GM19324 (cell line): ENCODE measurements at regions not wholly inside any gene's neighbourhood (a gene's known extent, or its start where the extent isn't known, plus 50 kb on each side); places are given as distances from the start of the nearest gene placed in this dataset.

ENCODE experiments used
- ATAC-seq: cut with Tn5 transposase; IDR thresholded peaks from one replicate; pipeline ENCODE4 v1.9.1; 2021; ENCODE audit warnings: mild to moderate bottlenecking, moderate library complexity; ENCODE audit not compliant: unreplicated experiment, low FRiP score

DNA sequence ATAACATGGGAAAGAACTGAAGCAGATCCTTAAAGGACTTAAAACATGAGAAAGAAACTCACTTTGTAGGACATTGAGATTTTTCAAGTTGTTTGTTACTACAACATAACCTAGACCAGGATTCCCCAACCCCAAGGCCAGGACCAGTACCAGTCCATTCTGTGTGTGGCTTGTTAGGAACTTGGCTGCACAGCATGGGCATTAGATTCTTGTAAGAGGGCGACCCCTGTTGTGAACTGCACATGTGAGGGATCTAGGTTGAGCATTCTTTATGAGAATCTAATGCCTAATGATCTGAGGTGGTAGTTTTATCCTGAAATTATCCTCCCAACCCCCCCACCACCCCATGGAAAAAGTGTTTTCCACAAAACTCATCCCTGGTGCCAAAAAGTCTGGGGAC, 566.1 kb downstream of the KCTD8 start:
- no peak for ATAC-seq

DNA sequence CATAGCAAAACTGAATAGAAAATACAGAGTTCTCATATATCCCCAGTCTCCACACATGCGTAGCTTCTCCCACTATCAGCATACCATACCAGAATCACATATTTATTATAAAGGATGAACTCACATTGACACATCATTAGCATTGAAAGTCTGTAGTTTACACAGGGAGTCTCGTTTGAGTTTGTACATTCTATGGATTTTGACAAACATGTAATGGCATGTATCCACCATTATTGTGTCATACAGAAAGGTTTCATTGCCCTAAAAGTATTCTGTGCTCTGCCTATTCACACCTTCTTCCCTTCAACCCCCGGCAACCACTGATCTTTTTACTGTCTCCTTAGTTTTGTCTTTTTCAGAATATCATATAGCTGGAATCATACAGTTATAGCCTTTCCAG, 562.4 kb downstream of the KCTD8 start:
- no peak for ATAC-seq

DNA sequence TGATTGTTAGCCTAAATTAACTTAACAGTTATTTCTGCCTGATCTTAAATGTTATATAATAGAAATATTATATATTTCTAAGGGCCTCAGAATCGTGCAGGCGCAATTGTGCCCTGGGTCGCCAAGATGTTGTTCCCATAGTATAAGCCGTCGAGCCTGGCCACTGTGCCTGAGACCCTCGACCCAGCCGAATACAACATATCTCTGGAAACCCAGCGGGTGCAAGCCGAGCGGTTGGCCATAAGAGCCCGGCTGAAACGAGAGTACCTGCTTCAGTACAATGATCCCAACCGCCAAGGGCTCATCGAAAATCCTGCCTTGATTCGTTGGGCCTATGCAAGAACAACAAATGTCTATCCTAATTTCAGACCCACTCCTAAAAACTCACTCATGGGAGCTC, 549.8 kb downstream of the KCTD8 start:
- no peak for ATAC-seq

DNA sequence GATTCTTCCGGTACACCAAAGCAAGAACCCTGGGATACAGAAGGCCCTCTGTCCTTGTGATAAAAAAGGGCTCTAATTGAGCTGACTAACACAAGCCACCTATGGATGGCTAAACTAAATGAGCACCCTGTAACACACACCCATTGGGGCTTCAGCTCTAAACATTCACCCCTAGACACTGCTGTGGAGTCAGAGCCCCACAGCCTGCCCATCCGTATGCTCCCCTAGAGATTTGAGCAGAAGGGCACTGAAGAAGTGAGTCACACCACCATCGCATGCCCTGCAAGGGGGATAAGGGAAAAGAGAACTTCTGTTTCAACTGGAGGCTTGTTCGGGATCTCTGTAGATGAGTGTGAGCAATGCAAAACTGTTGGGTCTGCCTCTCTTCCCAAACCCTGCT, 545.2 kb downstream of the KCTD8 start:
- ATAC-seq: no peak

DNA sequence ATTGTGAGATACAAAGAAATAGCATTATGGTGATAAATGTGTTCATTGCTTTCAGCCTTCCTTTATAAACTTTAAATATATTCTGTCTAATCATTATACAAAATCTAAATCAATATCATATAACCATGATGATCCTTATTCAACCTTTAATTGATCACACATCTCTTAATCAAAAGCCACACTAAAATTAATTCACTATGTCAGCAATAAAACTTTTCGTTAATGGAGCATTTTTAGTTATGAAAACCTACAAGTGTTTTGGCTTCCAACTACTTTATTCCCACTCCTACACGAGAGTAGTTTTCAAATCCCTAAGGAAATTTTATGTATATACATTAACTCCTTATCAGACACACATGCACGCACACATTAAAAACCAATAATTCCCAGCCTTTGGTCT, 530.2 kb downstream of the KCTD8 start:
- no peak for ATAC-seq

DNA sequence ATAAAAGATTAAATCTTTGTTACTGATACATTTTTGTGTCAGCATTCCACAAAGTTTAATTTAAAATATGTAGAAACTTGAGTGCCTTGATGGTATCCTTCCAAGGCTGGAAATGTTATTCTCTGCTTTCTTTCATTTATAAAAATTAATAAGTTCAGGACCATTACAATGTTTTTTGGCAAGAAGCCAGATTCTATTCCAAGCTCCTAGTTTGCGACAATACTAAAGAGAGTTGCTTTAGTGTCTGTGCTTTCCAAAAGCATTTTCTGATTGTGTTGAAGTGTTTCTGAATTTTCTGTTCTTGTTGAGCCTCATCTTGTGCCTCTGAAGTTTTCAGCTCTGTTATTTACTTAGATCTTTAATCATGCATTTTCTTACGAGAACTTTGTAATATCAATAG, 516.2 kb downstream of the KCTD8 start:
- ATAC-seq: no peak

DNA sequence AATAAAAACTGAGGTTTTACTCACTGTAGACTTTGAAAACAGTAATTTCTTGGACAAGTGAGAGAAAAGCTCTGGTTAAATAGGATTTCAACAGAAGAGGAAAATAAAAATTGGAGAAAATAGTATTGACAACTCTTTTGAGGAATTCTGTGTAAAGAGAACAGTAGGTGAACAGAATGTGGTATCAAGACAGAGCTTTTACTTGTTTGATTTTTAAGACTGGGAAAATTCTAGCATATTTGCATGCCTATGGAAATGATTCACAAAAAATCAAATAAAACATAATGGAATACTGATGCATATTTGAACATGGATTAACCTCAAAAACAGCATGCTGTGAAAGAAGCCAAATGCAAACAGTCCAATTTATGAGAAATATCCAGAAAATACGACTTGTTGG, 504.6 kb downstream of the KCTD8 start:
- ATAC-seq: no peak

DNA sequence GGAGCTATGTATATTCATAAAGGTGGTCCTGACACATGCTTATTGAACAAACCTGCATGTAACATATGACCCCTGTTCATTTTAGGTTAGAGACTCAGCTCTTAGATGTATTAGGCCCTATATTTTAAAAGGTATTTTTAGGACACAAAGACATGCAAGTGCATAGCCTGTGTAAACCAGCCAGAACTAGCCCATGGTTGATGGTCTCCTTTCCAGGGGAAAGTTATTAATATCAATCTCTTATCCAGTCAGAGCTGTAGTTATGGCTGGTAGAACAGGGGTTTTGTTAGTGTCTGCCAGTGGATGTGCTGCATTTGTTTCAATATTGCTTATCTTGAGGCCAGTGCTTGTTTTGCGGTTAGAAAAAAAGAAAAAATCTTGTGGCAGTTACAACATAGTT, 488.6 kb downstream of the KCTD8 start:
- no peak for ATAC-seq

DNA sequence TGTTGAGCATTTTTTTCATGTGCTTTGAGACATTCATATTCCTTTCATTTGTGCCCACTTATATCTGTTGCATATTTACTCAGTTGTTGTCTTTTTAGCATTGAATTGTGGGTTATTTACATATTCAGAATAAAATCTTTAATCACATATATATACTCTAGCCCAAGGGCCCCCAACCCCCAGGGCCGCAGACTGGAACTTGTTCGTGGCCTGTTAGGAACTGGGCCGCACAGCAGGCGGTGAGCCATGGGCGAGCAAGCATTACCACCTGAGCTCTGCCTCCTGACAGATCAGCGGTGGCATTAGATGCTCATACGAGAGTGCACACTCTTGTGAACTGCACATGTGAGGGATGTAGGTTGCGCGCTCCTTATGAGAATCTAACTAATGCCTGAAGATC, 480.6 kb downstream of the KCTD8 start:
- no peak for ATAC-seq

DNA sequence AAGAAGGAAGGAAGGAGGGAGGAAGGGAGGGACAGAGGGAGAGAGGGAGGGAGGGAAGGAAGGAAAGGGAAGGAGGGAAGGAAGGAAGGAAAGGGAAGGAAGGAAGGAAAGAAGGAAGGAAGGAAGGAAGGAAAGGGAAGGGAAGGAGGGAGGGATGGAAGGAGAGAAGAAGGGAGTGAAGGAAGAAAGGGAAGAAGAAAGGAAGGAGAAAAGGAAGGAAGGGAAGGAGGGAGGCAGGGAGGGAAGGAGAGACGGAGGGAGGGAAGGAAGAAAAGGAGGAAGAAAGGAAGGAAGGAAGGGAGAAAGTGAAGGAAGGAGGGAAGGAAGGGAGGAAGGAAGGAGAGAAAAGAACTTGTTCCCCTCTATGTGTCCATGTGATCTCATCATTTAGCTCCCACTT, 465.0 kb downstream of the KCTD8 start:
- ATAC-seq: no peak

DNA sequence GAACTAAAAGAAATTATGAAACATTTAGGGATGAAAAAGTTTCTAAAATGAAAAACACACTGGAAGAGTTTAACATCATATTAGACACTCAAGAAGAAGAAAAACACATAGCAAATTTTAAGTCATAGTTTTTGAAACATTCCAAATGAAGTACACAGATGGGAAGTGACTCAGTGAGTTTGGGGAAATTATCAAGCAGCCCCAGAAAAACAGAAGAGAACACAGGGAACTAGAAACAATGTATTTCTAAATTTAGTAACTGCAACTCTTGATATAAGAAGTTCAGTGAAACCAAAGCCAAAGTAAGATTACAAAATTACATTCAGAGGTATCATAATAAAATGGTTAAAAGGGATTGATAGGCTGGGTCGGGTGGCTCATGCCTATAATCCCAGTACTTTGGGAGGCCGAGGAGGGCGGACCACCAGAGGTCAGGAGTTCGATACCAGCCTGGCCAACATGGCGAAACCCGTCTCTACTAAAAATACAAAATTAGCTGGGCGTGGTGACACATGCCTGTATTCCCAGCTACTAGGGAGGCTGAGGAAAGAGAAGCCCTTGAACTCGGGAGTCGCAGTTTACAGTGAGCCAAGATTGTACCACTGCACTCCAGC, 461.2 kb downstream of the KCTD8 start:
- no peak for ATAC-seq

DNA sequence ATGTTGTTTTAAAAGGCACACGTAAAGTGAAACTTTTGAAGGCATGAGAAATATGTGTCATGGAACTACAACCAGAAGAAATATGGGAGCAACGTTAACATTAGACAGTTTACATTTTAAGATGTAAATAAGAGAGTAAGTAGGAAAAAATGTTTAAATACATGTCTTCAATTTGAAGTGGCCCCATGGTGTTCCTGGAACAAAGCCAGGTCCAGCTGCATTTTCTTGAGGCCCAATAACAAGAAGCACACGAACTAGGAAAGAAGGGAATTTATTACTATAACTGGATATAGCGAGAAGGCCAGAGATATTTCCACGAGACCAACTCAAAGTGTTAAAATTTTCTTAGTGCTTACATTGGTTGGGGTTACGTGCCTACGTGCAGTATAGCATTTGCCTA, 458.1 kb downstream of the KCTD8 start:
- no peak for ATAC-seq

DNA sequence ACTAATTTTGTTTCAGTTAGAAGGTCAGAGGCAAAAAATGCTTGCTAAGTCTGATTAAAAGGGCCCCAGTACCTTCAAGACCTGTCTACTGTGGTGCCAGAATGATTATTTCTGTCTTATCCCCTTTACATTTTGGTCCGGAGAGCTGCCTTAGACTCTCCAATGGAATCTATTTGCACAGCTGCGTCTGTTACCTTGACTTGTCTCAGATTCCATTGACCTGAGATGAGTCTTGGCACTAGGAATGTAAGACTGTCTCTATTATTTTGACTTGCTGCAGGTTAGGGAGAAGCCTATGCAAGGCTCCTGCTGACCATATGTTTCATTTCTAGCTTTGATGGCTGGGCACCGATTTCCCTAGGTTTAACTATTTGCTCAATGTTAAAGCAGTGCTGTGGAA, 457.6 kb downstream of the KCTD8 start:
- no peak for ATAC-seq

DNA sequence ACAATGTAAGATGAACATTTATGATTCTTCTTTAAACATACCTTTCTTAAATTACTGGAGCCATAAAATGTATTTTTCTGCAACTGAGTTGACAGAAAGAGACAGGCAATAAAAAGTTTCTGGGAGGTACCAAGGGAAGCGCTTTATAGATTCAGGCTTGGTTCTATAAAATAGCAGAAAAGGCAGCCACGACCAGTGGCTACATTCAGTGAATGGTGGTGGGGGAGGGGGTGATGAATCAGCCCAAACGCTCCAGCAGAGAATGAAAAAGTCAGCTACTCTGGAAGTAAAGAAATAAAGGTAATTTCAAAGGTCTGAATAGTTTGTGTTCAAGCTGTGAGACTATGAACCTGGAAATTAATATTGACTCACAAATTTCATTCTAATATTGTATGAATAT, 456.1 kb downstream of the KCTD8 start:
- no peak for ATAC-seq

DNA sequence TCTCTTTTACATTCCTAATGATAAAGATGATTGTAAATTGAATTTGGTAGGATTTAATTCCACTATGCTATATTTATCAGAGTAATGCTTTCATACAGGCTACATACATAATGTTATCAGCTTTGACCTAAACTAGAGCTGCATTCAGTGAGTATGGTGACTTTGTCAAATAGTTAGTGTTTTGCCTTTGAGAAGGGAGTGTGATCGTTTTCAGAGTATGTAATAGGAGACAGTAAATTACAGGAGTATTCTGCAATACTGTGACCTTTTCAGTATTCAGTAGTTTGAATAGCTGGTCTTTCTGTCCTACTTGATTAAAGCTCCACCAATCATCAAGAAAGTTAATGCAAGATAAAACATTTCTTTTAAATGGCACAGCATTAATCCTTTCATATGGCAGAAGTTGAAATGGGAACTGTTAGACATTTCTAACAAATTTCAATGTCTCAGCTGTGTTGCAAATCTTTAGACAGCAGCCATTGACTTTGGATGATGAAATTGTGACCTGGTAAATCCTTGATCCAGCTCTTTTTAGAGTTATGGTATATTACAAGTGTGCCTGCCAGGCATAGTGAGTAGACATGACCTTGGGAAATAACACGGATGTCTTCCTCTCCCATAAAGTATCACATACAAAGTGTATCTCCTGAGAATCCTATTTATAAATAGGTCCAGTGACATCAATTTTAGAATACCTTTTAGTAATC, 455.3 kb downstream of the KCTD8 start:
- ATAC-seq: no peak

DNA sequence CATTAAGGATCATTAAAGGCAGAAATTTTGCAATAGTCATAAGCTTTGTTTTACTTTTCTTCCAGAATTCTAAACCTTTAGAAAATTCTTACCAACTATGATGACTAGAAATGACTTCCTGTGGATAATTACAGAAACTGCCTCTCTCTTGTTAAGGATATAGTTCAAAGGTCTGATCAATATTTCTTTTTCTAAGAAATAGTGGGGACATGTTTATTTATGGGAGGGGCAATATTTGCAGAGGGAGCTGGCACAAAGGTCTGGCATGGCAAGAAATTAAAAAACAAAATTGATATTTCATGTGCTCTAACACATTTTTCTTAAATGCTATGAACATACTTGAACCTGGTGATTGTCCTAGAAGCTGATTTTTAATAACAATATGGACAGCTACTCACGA, 448.9 kb downstream of the KCTD8 start:
- no peak for ATAC-seq

DNA sequence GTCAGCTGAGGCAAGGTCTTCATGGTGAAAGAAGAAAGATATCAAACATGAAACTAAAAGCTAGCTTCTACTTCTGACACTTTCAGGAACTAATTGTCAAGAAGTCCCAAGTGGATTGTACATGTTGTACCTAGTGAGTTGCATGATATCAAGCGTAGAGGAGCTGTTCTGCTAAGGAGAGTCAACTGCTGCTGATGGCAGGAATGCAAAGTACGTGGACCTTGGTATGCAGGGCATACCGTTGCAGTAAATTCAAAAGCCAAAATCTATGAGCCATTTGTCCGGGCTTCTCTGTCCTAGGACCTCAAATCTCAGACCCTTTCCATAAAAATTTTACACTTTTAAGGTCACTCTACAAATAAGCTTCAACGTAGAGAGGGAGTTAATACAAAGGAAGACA, 446.2 kb downstream of the KCTD8 start:
- ATAC-seq: no peak

DNA sequence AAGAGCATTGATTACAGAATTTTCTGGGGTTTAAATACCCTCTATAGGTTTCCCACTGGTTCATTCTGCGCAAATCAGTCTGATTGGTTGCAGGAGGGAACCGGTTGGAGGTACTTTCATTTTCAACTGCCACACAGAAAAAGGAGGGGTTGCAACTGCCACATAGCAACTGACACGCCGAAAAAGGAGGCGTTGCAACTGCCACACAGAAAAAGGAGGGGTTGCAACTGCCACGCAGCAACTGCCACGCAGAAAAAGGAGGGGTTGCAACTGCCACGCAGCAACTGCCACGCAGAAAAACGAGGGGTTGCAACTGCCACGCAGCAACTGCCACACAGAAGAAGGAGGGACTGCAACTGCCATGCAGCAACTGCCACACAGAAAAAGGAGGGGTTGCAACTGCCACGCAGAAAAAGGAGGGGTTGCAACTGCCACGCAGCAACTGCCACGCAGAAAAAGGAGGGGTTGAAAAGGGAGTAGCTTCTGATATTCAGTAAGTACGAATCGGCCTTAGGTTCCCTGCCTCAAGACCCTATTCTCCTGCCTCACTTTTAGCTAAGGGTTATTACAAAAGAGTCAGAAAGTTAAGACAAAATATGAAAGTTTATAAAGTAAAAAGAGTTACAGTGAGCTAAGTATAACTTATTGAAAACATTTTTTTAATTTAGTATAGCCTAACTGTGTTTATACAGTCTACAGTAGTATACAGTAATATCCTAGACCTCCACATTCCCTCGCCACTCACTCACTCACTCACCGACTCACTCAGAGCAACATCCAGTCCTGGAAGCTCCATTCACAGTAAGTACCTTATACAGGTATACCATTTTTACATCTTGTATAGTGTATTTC, 431.8 kb downstream of the KCTD8 start:
- ATAC-seq: no peak

DNA sequence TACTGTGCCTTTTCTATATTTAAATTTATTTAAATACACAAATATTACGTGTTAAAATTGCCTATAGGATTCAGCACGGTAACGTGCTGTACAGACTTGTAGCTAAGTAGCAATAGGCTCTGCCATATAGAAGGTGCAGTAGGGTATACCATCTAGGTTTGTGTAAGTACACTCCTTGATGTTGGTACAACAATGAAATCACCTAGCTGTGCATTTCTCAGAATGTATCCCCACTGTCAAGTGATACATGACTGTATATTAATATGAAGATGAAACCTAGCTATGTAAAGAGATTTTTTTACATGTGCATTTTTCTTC, 431.2 kb downstream of the KCTD8 start:
- no peak for ATAC-seq

DNA sequence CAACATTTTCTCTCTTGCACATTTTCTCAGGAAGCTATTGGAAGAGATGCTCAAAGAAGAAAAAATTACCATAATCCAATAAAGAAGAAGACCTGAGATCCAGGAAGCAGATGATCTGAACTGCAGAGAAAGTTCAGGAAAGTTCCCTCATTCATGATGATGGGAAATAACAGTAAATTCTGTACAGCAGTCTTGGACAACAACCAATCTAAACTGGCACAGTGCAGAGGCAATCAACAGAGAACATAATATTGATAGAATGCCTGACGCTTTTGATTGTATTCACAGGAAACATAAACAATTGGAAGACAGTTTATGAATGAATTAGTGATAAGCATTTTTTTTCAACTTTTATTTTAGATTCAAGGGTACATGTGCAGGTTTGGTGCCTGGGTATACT, 428.9 kb downstream of the KCTD8 start:
- ATAC-seq: no peak

DNA sequence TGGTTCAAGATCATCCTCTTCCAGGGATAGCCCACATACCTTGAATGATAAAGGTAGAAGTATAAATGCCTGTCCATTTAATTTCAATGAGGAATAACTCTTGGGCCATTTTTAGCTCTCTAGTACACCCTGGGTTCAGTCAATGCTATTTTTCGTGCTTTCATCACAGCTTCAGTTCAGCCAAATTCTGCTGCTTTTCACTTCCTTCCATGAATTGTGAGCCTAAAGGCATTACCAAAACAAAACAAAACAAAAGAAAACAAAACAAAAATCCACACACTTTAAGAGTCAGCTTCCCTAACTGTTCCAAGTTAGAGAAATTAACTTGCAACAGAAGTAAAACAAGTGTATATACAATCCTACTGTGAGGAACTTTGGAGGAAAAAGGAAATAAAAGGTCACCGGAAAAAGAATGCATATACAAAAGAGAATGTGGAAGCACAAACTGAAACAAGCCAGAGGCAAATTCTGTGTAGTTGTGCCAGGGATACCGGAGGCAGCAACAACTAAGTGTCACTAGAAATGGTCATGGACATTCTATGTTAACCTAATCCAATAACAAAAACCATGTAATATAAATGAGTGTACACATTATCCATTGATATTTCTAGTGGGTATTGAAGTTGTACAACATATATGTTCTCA, 423.1 kb downstream of the KCTD8 start:
- ATAC-seq: no peak
